OCI-LY1 (cell line): ENCODE measurements at regions not wholly inside any gene's neighbourhood (a gene's known extent, or its start where the extent isn't known, plus 50 kb on each side); places are given as distances from the start of the nearest gene placed in this dataset.

ENCODE experiments used
- CTCF ChIP-seq: fragments of 200-600 bp; sonication (generic), shearing (Covaris generic); IDR thresholded peaks from 2 replicates; pipeline ENCODE4 v1.5.1; 2017; ENCODE audit warnings: mild to moderate bottlenecking, antibody characterized with exemption, low read length, moderate library complexity, mixed read lengths
- EZH2 ChIP-seq: fragments of 200-600 bp; sonication (generic), shearing (Covaris generic); IDR thresholded peaks from 2 replicates; pipeline ENCODE4 v1.8.0; 2017; ENCODE audit warnings: borderline replicate concordance, mixed run types, mild to moderate bottlenecking, antibody characterized with exemption, low read length, moderate library complexity, mixed read lengths

GRCh38 chr2:56589194-56589593 lies 405.4 kb downstream of the CCDC85A start:
- TF ChIP-seq EZH2 (no peak), CTCF (no peak)
